HCT116 (cell line): ENCODE measurements at regions not wholly inside any gene's neighbourhood (a gene's known extent, or its start where the extent isn't known, plus 50 kb on each side); places are given as distances from the start of the nearest gene placed in this dataset.

Source experiments
- ATAC-seq: fragments of 200-7000 bp; cut with Tn5 transposase; 2 replicates; pipeline ENCODE4 v1.9.1; 2020; ENCODE audit warnings: mild to moderate bottlenecking, moderate library complexity
- BruUV-seq: library from RNA; stranded (reverse); fragments of 400-500 nt; replicated peaks from 2 replicates; lab custom pipeline; 2021; lab: Mats Ljungman, UMichigan
- CTCF ChIA-PET: fragments of 300-600 bp; sonication (Branson Sonifier 250); formaldehyde crosslinking; loops from one replicate; lab custom pipeline; 2021; ENCODE audit warnings: antibody characterized with exemption; lab: Charles Lee
- POLR2A ChIA-PET: fragments of 300-600, 350-600 bp; sonication (Branson Sonifier 250); formaldehyde crosslinking; loops from one replicate; lab custom pipeline; 2021; ENCODE audit warnings: antibody characterized with exemption; lab: Charles Lee
- RAD21 ChIA-PET, 2 experiments: fragments of 300-600 bp; sonication (Branson Sonifier 250); formaldehyde crosslinking; loops; one replicate each; lab custom pipeline; 2023; ENCODE audit warnings: low total read pairs in 2 of 2; ENCODE audit not compliant: uncharacterized antibody in 2 of 2, unreplicated experiment in 2 of 2, low non-redundant PET in 1 of 2; lab: Charles Lee
- DNase-seq: peaks from one replicate; pipeline ENCODE4 v3.0.0-alpha.2; 2010; ENCODE audit warnings: low read depth, low spot score
- H2AFZ ChIP-seq: fragments of 200-600 bp; shearing (Covaris generic), sonication (generic); 2 replicates; pipeline ENCODE4 v1.6.1; 2017; ENCODE audit warnings: low read depth, mixed run types, mixed read lengths, antibody characterized with exemption, low read length; ENCODE audit not compliant: poor library complexity, severe bottlenecking
- H3K27ac ChIP-seq: 2 replicates; pipeline ENCODE4 v1.5.1; 2012; ENCODE audit warnings: low read depth, low read length
- H3K27me3 ChIP-seq: fragments of 200-600 bp; sonication (generic); 2 replicates; pipeline ENCODE4 v1.6.1; 2016; ENCODE audit warnings: mixed run types, low read length, mixed read lengths; ENCODE audit not compliant: insufficient read depth
- H3K36me3 ChIP-seq, 2 experiments: fragments of 200-500 bp in 1 of 2; fragments of 200-600 bp in 1 of 2; sonication (Bioruptor generic) in 1 of 2; sonication (generic) in 1 of 2; 2 replicates each; pipeline versions ENCODE4 v1.5.1 to v1.6.1; 2014 to 2016; ENCODE audit warnings: low read length in 2 of 2, inconsistent platforms in 1 of 2, mixed read lengths in 1 of 2, mixed run types in 1 of 2; ENCODE audit not compliant: insufficient read depth in 2 of 2, control insufficient read depth in 1 of 2
- H3K4me1 ChIP-seq, 2 experiments: fragments of 200-600 bp in 1 of 2; sonication (generic) in 1 of 2; 2 replicates each; pipeline versions ENCODE4 v1.5.1 to v1.6.1; 2012 to 2017; ENCODE audit warnings: low read length in 2 of 2, inconsistent platforms in 1 of 2, mild to moderate bottlenecking in 1 of 2, mixed read lengths in 1 of 2, mixed run types in 1 of 2, moderate library complexity in 1 of 2; ENCODE audit not compliant: insufficient read depth in 2 of 2, control insufficient read depth in 1 of 2
- H3K4me2 ChIP-seq: fragments of 200-600 bp; sonication (generic); 2 replicates; pipeline ENCODE4 v1.6.1; 2017; ENCODE audit warnings: mixed run types, low read length, mixed read lengths
- H3K4me3 ChIP-seq, 2 experiments: fragments of 200-600 bp in 1 of 2; sonication (generic) in 1 of 2; replicated peaks in 1 of 2; 2 replicates each; pipeline ENCODE4 v1.5.1; 2011 to 2016; ENCODE audit warnings: low read length in 2 of 2, control low read depth in 1 of 2, low read depth in 1 of 2, mild to moderate bottlenecking in 1 of 2, mixed read lengths in 1 of 2, mixed run types in 1 of 2
- H3K79me2 ChIP-seq: fragments of 200-600 bp; sonication (generic); 2 replicates; pipeline ENCODE4 v1.6.1; 2017; ENCODE audit warnings: mild to moderate bottlenecking, mixed run types, low read length, moderate library complexity, mixed read lengths; ENCODE audit not compliant: insufficient read depth
- H3K9ac ChIP-seq: fragments of 200-600 bp; sonication (generic); 2 replicates; pipeline ENCODE4 v1.6.1; 2016; ENCODE audit warnings: low read length, mixed read lengths
- H3K9me2 ChIP-seq: fragments of 200-600 bp; sonication (generic), shearing (Covaris generic); 2 replicates; pipeline ENCODE4 v1.6.1; 2017; ENCODE audit warnings: mixed run types, mild to moderate bottlenecking, moderate library complexity; ENCODE audit not compliant: insufficient read depth
- H3K9me3 ChIP-seq, 2 experiments: fragments of 200-500 bp in 1 of 2; fragments of 200-600 bp in 1 of 2; sonication (Bioruptor generic) in 1 of 2; sonication (generic) in 1 of 2; 2 replicates each; pipeline ENCODE4 v1.6.1; 2014 to 2017; ENCODE audit warnings: low read length in 2 of 2, mixed read lengths in 2 of 2, inconsistent platforms in 1 of 2, low read depth in 1 of 2, mild to moderate bottlenecking in 1 of 2, mixed run types in 1 of 2, moderate library complexity in 1 of 2; ENCODE audit not compliant: control insufficient read depth in 1 of 2, insufficient read depth in 1 of 2
- H4K20me1 ChIP-seq: fragments of 200-600 bp; sonication (generic), shearing (Covaris generic); 2 replicates; pipeline ENCODE4 v1.6.1; 2017; ENCODE audit warnings: mixed run types, mild to moderate bottlenecking, moderate library complexity; ENCODE audit not compliant: insufficient read depth
- ATF3 ChIP-seq: IDR thresholded peaks from 2 replicates; pipeline ENCODE4 v1.6.1; 2012
- EGR1 ChIP-seq: IDR thresholded peaks from 2 replicates; pipeline ENCODE4 v1.6.1; 2012; ENCODE audit warnings: low read depth
- EZH2phosphoT487 ChIP-seq: fragments of 200-600 bp; IDR thresholded peaks from 2 replicates; pipeline ENCODE4 v1.6.1; 2018; ENCODE audit warnings: antibody characterized with exemption, borderline replicate concordance
- JUND ChIP-seq: IDR thresholded peaks from 2 replicates; pipeline ENCODE4 v1.6.1; 2012
- SIN3A ChIP-seq: IDR thresholded peaks from 2 replicates; pipeline ENCODE4 v1.6.1; 2012; ENCODE audit warnings: low read depth
- SP1 ChIP-seq: IDR thresholded peaks from 2 replicates; pipeline ENCODE4 v1.6.1; 2012; ENCODE audit warnings: low read depth
- ZBTB33 ChIP-seq: IDR thresholded peaks from 2 replicates; pipeline ENCODE4 v1.6.1; 2011; ENCODE audit warnings: mild to moderate bottlenecking, low read length, moderate library complexity; ENCODE audit not compliant: insufficient replicate concordance; ENCODE audit errors: extremely low read depth
- ZFX ChIP-seq: fragments of 450-650 bp; IDR thresholded peaks from 2 replicates; pipeline ENCODE4 v1.6.1; 2017
- ZNF274 ChIP-seq: fragments of 200-500 bp; sonication (Bioruptor generic); IDR thresholded peaks from 2 replicates; pipeline ENCODE4 v1.6.1; 2014; ENCODE audit warnings: mild to moderate bottlenecking, low read depth, low read length, inconsistent platforms
- intact Hi-C: fragments of 100-400 bp; cut with micrococcal nuclease; formaldehyde crosslinking; loops from 2 replicates; pipeline ENCODE4 v1.10.0; 2022

GRCh38 chr4:126027601-126028000, 712.8 kb downstream of the FAT4 start:
- ChIA-PET CTCF (no interaction called here), POLR2A (no interaction called here), RAD21 (no interaction called here)
- Histone ChIP-seq H2AFZ (no peak overlapping the region), H3K9me2 (no peaks in the 10 kb centered on the region), H3K4me1 (no peaks in the 10 kb centered on the region), H3K9ac (no peak overlapping the region), H4K20me1 (no peaks in the 10 kb centered on the region), H3K4me3 (no peak overlapping the region), H3K36me3 (no peaks in the 10 kb centered on the region), H3K79me2 (no peaks in the 10 kb centered on the region), H3K27ac (no peak overlapping the region), H3K4me2 (no peak overlapping the region), H3K9me3 (no peaks in the 10 kb centered on the region), H3K27me3 (no peaks in the 10 kb centered on the region)
- ATAC-seq: no peak
- no TSS peak for BruUV-seq
- TF ChIP-seq EGR1 (no peak), ZFX (no peak), ZBTB33 (no peak), EZH2phosphoT487 (no peak), SIN3A (no peak), SP1 (no peak)
- intact Hi-C loops: no loop called here
- DNase-seq: no peak

GRCh38 chr4:126028876-126029275, 714.1 kb downstream of the FAT4 start:
- ChIA-PET POLR2A (no interaction called here), RAD21 (interaction anchor here in 1 of 2 experiments (0.5 kb wide), 1 partner anchor 623 kb away, joined by 4 read pairs; no protein-coding TSS in a partner anchor), CTCF (no interaction called here)
- Histone ChIP-seq H3K36me3 (no peaks in the 10 kb centered on the region), H3K4me1 (no peaks in the 10 kb centered on the region), H3K9me3 (no peaks in the 10 kb centered on the region), H3K9ac (no peak overlapping the region), H3K4me3 (no peak overlapping the region), H3K9me2 (no peaks in the 10 kb centered on the region), H2AFZ (no peak overlapping the region), H3K4me2 (no peak overlapping the region), H3K79me2 (no peaks in the 10 kb centered on the region), H4K20me1 (no peaks in the 10 kb centered on the region), H3K27ac (no peak overlapping the region), H3K27me3 (no peaks in the 10 kb centered on the region)
- no peak for DNase-seq
- no peak for TF ChIP-seq ATF3
- TF ChIP-seq ZFX: no peak
- TF ChIP-seq JUND: no peak
- TF ChIP-seq ZNF274: no peak
- ATAC-seq: no peak
- intact Hi-C loops: no loop called here
- no TSS peak for BruUV-seq
